Stomach (tissue), 4 donors: ENCODE measurements at regions not wholly inside any gene's neighbourhood (a gene's known extent, or its start where the extent isn't known, plus 50 kb on each side); places are given as distances from the start of the nearest gene placed in this dataset.

Experiments
- CTCF ChIP-seq, 7 experiments: fragments of 450-650 bp in 4 of 7; fragments of 200-600 bp in 3 of 7; sonication (generic) in 3 of 7; IDR thresholded peaks; one replicate each; pipeline ENCODE4 v1.5.1; 2016 to 2019; ENCODE audit warnings: antibody characterized with exemption in 7 of 7, control low read depth in 2 of 7, mild to moderate bottlenecking in 1 of 7
- EP300 ChIP-seq: sonication (generic); formaldehyde crosslinking; IDR thresholded peaks from one replicate; pipeline ENCODE4 v1.6.1; 2017; ENCODE audit warnings: antibody characterized with exemption

DNA sequence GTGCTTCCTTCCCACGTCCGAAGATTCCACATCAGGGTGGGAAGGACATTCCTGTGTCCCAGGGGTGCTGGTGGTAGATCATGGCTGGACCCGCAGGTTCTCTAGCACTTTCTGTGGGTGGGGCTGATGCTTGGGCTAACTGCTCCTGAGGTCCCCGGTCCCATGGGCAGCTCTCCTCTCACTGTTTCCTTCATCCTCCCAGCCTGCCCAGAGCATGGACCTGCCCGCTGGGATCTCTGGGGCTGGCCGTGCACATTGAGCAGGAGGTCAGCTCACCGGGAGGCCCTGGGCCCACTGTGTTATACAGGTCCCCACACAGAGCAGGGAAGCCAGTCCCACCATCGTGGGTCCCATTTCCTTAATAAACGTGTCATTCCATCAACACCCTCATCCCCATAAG, 502.3 kb downstream of the TCERG1L start:
- TF ChIP-seq CTCF (IDR thresholded peaks at IDR 0.05) (no peak), EP300 (no peak)
